Naive thymus-derived CD4-positive, alpha-beta T cell (primary cell): ENCODE measurements at regions not wholly inside any gene's neighbourhood (a gene's known extent, or its start where the extent isn't known, plus 50 kb on each side); places are given as distances from the start of the nearest gene placed in this dataset.

Experiments
- ATAC-seq: fragments of 150-1000 bp; cut with Tn5 transposase; 2 replicates; pipeline ENCODE4 v1.10.0; 2021; ENCODE audit warnings: mild to moderate bottlenecking, moderate library complexity
- CTCF ChIA-PET: fragments of 350-600 bp; sonication (Branson Sonifier 250); formaldehyde crosslinking; loops from one replicate; lab custom pipeline; 2021; ENCODE audit warnings: antibody characterized with exemption; lab: Charles Lee
- POLR2A ChIA-PET: fragments of 350-600 bp; sonication (Branson Sonifier 250); formaldehyde crosslinking; loops from one replicate; lab custom pipeline; 2021; ENCODE audit warnings: antibody characterized with exemption, inconsistent platforms; lab: Charles Lee
- DNase-seq, 9 donors: peaks; one replicate each; pipeline versions ENCODE4 v3.0.0 to v3.0.0-alpha.2; 2020 to 2022; ENCODE audit warnings: mixed read lengths in 1 of 9
- H3K27ac ChIP-seq: one replicate; pipeline ENCODE4 v1.7.0; 2013; ENCODE audit warnings: mild to moderate bottlenecking, low read depth, low read length, moderate library complexity
- H3K27me3 ChIP-seq, 2 donors: one replicate each; pipeline ENCODE4 v1.7.0; 2013; ENCODE audit warnings: low read length in 2 of 2, mild to moderate bottlenecking in 2 of 2, moderate library complexity in 2 of 2; ENCODE audit not compliant: control insufficient read depth in 2 of 2, insufficient read depth in 2 of 2
- H3K36me3 ChIP-seq, 3 experiments: 1 replicate in 2 of 3; 2 replicates in 1 of 3; pipeline ENCODE4 v1.7.0; 2013; ENCODE audit warnings: low read length in 3 of 3, mild to moderate bottlenecking in 3 of 3, moderate library complexity in 1 of 3; ENCODE audit not compliant: insufficient read depth in 3 of 3, control insufficient read depth in 2 of 3
- H3K4me1 ChIP-seq, 2 donors: one replicate each; pipeline ENCODE4 v1.7.0; 2013; ENCODE audit warnings: low read length in 2 of 2, mild to moderate bottlenecking in 2 of 2, moderate library complexity in 1 of 2; ENCODE audit not compliant: control insufficient read depth in 2 of 2, insufficient read depth in 2 of 2
- H3K4me3 ChIP-seq: 2 replicates; pipeline ENCODE4 v1.7.0; 2013; ENCODE audit warnings: mild to moderate bottlenecking, low read length
- H3K9me3 ChIP-seq, 3 experiments: 1 replicate in 2 of 3; 2 replicates in 1 of 3; pipeline ENCODE4 v1.7.0; 2013; ENCODE audit warnings: low read length in 3 of 3; ENCODE audit not compliant: control insufficient read depth in 2 of 3
- H3K27ac Mint-ChIP-seq, 9 donors: one replicate each; pipeline ENCODE4 v1.8.0; 2020 to 2022; ENCODE audit warnings: mixed read lengths in 9 of 9, mild to moderate bottlenecking in 8 of 9, moderate library complexity in 5 of 9, inconsistent platforms in 2 of 9
- H3K27me3 Mint-ChIP-seq, 5 donors: one replicate each; pipeline ENCODE4 v1.8.0; 2021 to 2022; ENCODE audit warnings: mixed read lengths in 5 of 5, mild to moderate bottlenecking in 1 of 5
- H3K36me3 Mint-ChIP-seq, 5 donors: one replicate each; pipeline ENCODE4 v1.8.0; 2020 to 2022; ENCODE audit warnings: mixed read lengths in 5 of 5, mild to moderate bottlenecking in 3 of 5, inconsistent platforms in 1 of 5
- H3K4me1 Mint-ChIP-seq, 7 donors: one replicate each; pipeline ENCODE4 v1.8.0; 2020 to 2022; ENCODE audit warnings: mixed read lengths in 7 of 7, mild to moderate bottlenecking in 3 of 7, inconsistent platforms in 1 of 7
- H3K4me3 Mint-ChIP-seq, 10 donors: one replicate each; pipeline ENCODE4 v1.8.0; 2020 to 2022; ENCODE audit warnings: mild to moderate bottlenecking in 10 of 10, mixed read lengths in 10 of 10, moderate library complexity in 6 of 10, inconsistent platforms in 2 of 10
- H3K9me3 Mint-ChIP-seq, 11 donors: one replicate each; pipeline ENCODE4 v1.8.0; 2020 to 2022; ENCODE audit warnings: mixed read lengths in 11 of 11, mild to moderate bottlenecking in 4 of 11, inconsistent platforms in 1 of 11, moderate library complexity in 1 of 11
- intact Hi-C, 2 donors: fragments of 100-400 bp; cut with micrococcal nuclease; formaldehyde crosslinking; loops; one replicate each; pipeline ENCODE4 v1.15.1; 2023

GRCh38 chr9:84466580-84467285 lies 126.2 kb upstream of the SLC28A3 start:
- Mint-ChIP-seq H3K4me3 (no peak overlapping the region), H3K27ac (no peak overlapping the region), H3K36me3 (no peaks in the 10 kb centered on the region), H3K27me3 (peaks cover 0 to 13% (median 8%) of the 10 kb centered on the region in 5 donors), H3K9me3 (peaks cover 0 to 4% (median 0%) of the 10 kb centered on the region in 11 donors), H3K4me1 (peaks cover 0 to 6% (median 0%) of the 10 kb centered on the region in 7 donors)
- ChIA-PET CTCF (no interaction called here), POLR2A (no interaction called here)
- ATAC-seq (no peak), DNase-seq (no peak)
- Histone ChIP-seq H3K27me3 (no peaks in the 10 kb centered on the region), H3K36me3 (no peaks in the 10 kb centered on the region), H3K27ac (no peak overlapping the region), H3K4me1 (no peaks in the 10 kb centered on the region), H3K4me3 (no peak overlapping the region), H3K9me3 (no peaks in the 10 kb centered on the region)
- intact Hi-C loops: no loop called here

GRCh38 chr9:84471816-84472215 lies 131.3 kb upstream of the SLC28A3 start:
- Mint-ChIP-seq H3K36me3 (no peaks in the 10 kb centered on the region), H3K4me3 (no peak overlapping the region), H3K9me3 (peaks cover 0 to 17% (median 1%) of the 10 kb centered on the region in 11 donors), H3K4me1 (peaks cover 0 to 2% (median 0%) of the 10 kb centered on the region in 7 donors), H3K27ac (no peak overlapping the region), H3K27me3 (peaks cover 0 to 25% (median 8%) of the 10 kb centered on the region in 5 donors)
- ATAC-seq (no peak), DNase-seq (no peak)
- ChIA-PET POLR2A (no interaction called here), CTCF (no interaction called here)
- no peak overlapping the region for H3K4me3 ChIP-seq
- H3K4me1 ChIP-seq: no peaks in the 10 kb centered on the region
- intact Hi-C loops: no loop called here
- no peaks in the 10 kb centered on the region for H3K27me3 ChIP-seq
- H3K9me3 ChIP-seq: no peaks in the 10 kb centered on the region
- no peak overlapping the region for H3K27ac ChIP-seq
- no peaks in the 10 kb centered on the region for H3K36me3 ChIP-seq

GRCh38 chr9:84478996-84479395 lies 138.4 kb upstream of the SLC28A3 start:
- intact Hi-C loops: no loop called here
- Mint-ChIP-seq H3K4me1 (no peaks in the 10 kb centered on the region), H3K4me3 (no peak overlapping the region), H3K27me3 (peaks cover 0 to 16% (median 0%) of the 10 kb centered on the region in 5 donors), H3K36me3 (no peaks in the 10 kb centered on the region), H3K9me3 (peaks cover 0 to 11% (median 2%) of the 10 kb centered on the region in 11 donors), H3K27ac (no peak overlapping the region)
- Histone ChIP-seq H3K27ac (no peak overlapping the region), H3K4me3 (no peak overlapping the region), H3K36me3 (no peaks in the 10 kb centered on the region), H3K27me3 (no peaks in the 10 kb centered on the region), H3K9me3 (no peaks in the 10 kb centered on the region), H3K4me1 (no peaks in the 10 kb centered on the region)
- DNase-seq: no peak
- ChIA-PET CTCF (no interaction called here), POLR2A (no interaction called here)
- no peak for ATAC-seq

- ChIA-PET CTCF (no interaction called here), POLR2A (no interaction called here)
- Mint-ChIP-seq H3K4me1 (no peaks in the 10 kb centered on the region), H3K27ac (no peak overlapping the region), H3K4me3 (no peak overlapping the region), H3K27me3 (peaks cover 0 to 14% (median 0%) of the 10 kb centered on the region in 5 donors), H3K9me3 (peaks cover 0 to 11% (median 2%) of the 10 kb centered on the region in 11 donors), H3K36me3 (no peaks in the 10 kb centered on the region)
- Histone ChIP-seq H3K27ac (no peak overlapping the region), H3K4me1 (no peaks in the 10 kb centered on the region), H3K27me3 (no peaks in the 10 kb centered on the region), H3K36me3 (no peaks in the 10 kb centered on the region), H3K4me3 (no peak overlapping the region), H3K9me3 (no peaks in the 10 kb centered on the region)
- ATAC-seq: no peak
- no peak for DNase-seq
- intact Hi-C loops: no loop called here
Observed at GRCh38 chr9:84480071-84480470, 139.5 kb upstream of the SLC28A3 start.

GRCh38 chr9:84481231-84481630 lies 140.7 kb upstream of the SLC28A3 start:
- Histone ChIP-seq H3K4me3 (no peak overlapping the region), H3K4me1 (no peaks in the 10 kb centered on the region), H3K36me3 (no peaks in the 10 kb centered on the region), H3K27me3 (no peaks in the 10 kb centered on the region), H3K27ac (no peak overlapping the region), H3K9me3 (no peaks in the 10 kb centered on the region)
- peaks cover 0 to 11% (median 2%) of the 10 kb centered on the region in 11 donors for H3K9me3 Mint-ChIP-seq
- no peak overlapping the region for H3K27ac Mint-ChIP-seq
- ChIA-PET POLR2A (no interaction called here), CTCF (no interaction called here)
- DNase-seq: no peak
- H3K27me3 Mint-ChIP-seq: peaks cover 0 to 14% (median 6%) of the 10 kb centered on the region in 5 donors
- no peak for ATAC-seq
- H3K4me1 Mint-ChIP-seq: no peaks in the 10 kb centered on the region
- no peak overlapping the region for H3K4me3 Mint-ChIP-seq
- intact Hi-C loops: no loop called here
- H3K36me3 Mint-ChIP-seq: no peaks in the 10 kb centered on the region

GRCh38 chr9:84481636-84482218 lies 141.2 kb upstream of the SLC28A3 start:
- ATAC-seq: no peak
- no peak overlapping the region for H3K27ac Mint-ChIP-seq
- CTCF ChIA-PET: no interaction called here

GRCh38 chr9:84482607-84483006 lies 142.0 kb upstream of the SLC28A3 start:
- H3K9me3 ChIP-seq: no peaks in the 10 kb centered on the region
- H3K27me3 ChIP-seq: no peaks in the 10 kb centered on the region
- no peak for DNase-seq
- no peaks in the 10 kb centered on the region for H3K36me3 ChIP-seq
- no peak overlapping the region for H3K4me3 ChIP-seq
- Mint-ChIP-seq H3K9me3 (peaks cover 0 to 5% (median 0%) of the 10 kb centered on the region in 11 donors), H3K27me3 (peaks cover 0 to 11% (median 5%) of the 10 kb centered on the region in 5 donors), H3K36me3 (no peaks in the 10 kb centered on the region), H3K4me3 (no peak overlapping the region), H3K27ac (no peak overlapping the region), H3K4me1 (no peaks in the 10 kb centered on the region)
- ChIA-PET POLR2A (no interaction called here), CTCF (no interaction called here)
- intact Hi-C loops: no loop called here
- no peak overlapping the region for H3K27ac ChIP-seq
- no peaks in the 10 kb centered on the region for H3K4me1 ChIP-seq
- ATAC-seq: no peak

More at GRCh38 chr9:84481636-84482218, 141.2 kb upstream of the SLC28A3 start:
- no peak for DNase-seq
- H3K4me1 ChIP-seq: no peaks in the 10 kb centered on the region
- no peaks in the 10 kb centered on the region for H3K36me3 ChIP-seq
- peaks cover 0 to 9% (median 6%) of the 10 kb centered on the region in 5 donors for H3K27me3 Mint-ChIP-seq
- intact Hi-C loops: no loop called here
- peaks cover 0 to 6% (median 2%) of the 10 kb centered on the region in 11 donors for H3K9me3 Mint-ChIP-seq
- no peak overlapping the region for H3K4me3 Mint-ChIP-seq
- no peaks in the 10 kb centered on the region for H3K4me1 Mint-ChIP-seq
- H3K27ac ChIP-seq: no peak overlapping the region
- POLR2A ChIA-PET: no interaction called here
- no peaks in the 10 kb centered on the region for H3K36me3 Mint-ChIP-seq
- H3K4me3 ChIP-seq: no peak overlapping the region
- H3K27me3 ChIP-seq: no peaks in the 10 kb centered on the region
- H3K9me3 ChIP-seq: no peaks in the 10 kb centered on the region
